ENCODE measurements at regions not wholly inside any gene's neighbourhood (a gene's known extent, or its start where the extent isn't known, plus 50 kb on each side); places are given as distances from the start of the nearest gene placed in this dataset.

- TF ChIP-seq, protein P1, sequence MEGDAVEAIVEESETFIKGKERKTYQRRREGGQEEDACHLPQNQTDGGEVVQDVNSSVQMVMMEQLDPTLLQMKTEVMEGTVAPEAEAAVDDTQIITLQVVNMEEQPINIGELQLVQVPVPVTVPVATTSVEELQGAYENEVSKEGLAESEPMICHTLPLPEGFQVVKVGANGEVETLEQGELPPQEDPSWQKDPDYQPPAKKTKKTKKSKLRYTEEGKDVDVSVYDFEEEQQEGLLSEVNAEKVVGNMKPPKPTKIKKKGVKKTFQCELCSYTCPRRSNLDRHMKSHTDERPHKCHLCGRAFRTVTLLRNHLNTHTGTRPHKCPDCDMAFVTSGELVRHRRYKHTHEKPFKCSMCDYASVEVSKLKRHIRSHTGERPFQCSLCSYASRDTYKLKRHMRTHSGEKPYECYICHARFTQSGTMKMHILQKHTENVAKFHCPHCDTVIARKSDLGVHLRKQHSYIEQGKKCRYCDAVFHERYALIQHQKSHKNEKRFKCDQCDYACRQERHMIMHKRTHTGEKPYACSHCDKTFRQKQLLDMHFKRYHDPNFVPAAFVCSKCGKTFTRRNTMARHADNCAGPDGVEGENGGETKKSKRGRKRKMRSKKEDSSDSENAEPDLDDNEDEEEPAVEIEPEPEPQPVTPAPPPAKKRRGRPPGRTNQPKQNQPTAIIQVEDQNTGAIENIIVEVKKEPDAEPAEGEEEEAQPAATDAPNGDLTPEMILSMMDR (IDR thresholded peaks at IDR 0.05; ENCODE audit: low read depth, low read length, poor library complexity, severe bottlenecking) = no peak
- no peak for TF ChIP-seq EZH2phosphoT487 (IDR thresholded peaks at IDR 0.05; ENCODE audit: borderline replicate concordance, low read length)
Measured at GRCh38 chr18:42586601-42587000, 528.9 kb downstream of the RIT2 start.

All from DOHH2 (cell line).